ENCODE measurements at regions not wholly inside any gene's neighbourhood (a gene's known extent, or its start where the extent isn't known, plus 50 kb on each side); places are given as distances from the start of the nearest gene placed in this dataset.
"Not testable (repeated sequence)": the region's sequence is repeated elsewhere in the genome, so short reads cannot be mapped to it uniquely, and the experiment has no call there.

DNA sequence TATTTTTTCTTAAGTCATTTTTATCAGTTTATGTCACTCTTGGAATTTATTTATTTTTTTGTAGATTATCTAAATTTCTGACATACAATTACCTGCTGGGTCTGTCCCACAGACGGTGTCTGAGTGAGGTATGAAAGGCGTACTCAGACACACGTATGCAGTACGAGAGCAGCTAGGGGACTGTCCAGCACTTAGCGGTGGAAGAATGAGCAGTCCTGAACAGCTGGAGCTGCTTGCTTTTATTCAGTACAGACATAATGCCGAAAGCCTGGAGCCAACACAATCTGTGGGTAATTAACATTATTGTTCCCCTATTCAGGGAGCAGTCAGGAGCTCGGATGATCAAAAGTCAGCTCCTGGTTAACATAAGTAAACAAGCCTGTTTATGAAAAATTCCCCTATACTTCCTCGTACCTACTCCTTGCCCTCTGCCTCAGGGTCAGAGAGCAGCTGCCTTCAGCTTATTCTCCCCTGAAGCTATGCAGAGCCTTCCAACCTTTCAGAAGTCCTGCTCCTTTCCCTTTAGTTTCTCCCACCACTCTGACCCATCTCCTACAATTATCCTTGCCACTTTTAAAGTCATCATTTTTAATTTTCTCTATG is 488.0 kb upstream of the POM121L12 start:
- H3K4me1 ChIP-seq, result no peaks in the 10 kb centered on the region
- no peak for DNase-seq
- H3K27me3 ChIP-seq, result no peaks in the 10 kb centered on the region
- 63 to 74% (median 69%) methylated on average over 8 of the region's 8 CpGs for WGBS, 5 donors
- H3K4me3 ChIP-seq, result no peak overlapping the region
- no peak for TF ChIP-seq POLR2AphosphoS5 (IDR thresholded peaks at IDR 0.05)
- no peak for TF ChIP-seq EP300 (IDR thresholded peaks at IDR 0.05)
- no peak for TF ChIP-seq POLR2A (IDR thresholded peaks at IDR 0.05)
- no peak for TF ChIP-seq CTCF (IDR thresholded peaks at IDR 0.05)
- H3K36me3 ChIP-seq, result no peaks in the 10 kb centered on the region
- intact Hi-C loops (cut with DNase I; ENCODE audit: low total_unique reads), result no loop called here
- no peak overlapping the region for H3K27ac ChIP-seq
- peaks cover 0 to 3% (median 0%) of the 10 kb centered on the region in 4 donors for H3K9me3 ChIP-seq

- H3K27ac ChIP-seq; H3K4me1 ChIP-seq; intact Hi-C loops (cut with DNase I; ENCODE audit: low total_unique reads); H3K9me3 ChIP-seq; H3K36me3 ChIP-seq; H3K4me3 ChIP-seq; H3K27me3 ChIP-seq; DNase-seq: not testable (repeated sequence)
- WGBS, 5 donors, result 37 to 48% (median 43%) methylated on average over 5 of the region's 5 CpGs
These were observed 494.2 kb upstream of the POM121L12 start for GRCh38 chr7:52541198-52541765.

DNA sequence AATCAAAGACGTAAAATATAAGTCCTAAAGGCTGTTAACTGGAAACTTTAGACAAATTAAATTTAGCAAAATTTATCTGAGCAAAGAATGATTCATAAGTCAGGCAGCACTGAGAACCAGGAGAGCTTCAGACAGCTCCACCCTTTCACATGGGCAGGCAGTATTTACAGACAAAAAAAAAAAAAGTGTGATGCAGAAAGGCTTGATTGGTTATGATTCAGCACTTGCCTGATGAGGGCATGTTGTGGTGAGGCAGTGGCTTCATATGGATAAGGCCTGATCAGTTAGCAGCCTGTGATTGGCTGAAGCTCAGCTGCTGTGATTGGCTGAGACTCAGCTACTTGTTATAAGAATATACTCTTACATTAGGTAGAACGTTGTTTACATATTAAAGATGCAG is 495.4 kb upstream of the POM121L12 start:
- H3K9me3 ChIP-seq, result no peaks in the 10 kb centered on the region
- no peak overlapping the region for H3K4me3 ChIP-seq
- no peak for DNase-seq
- TF ChIP-seq POLR2A (IDR thresholded peaks at IDR 0.05) (no peak), CTCF (IDR thresholded peaks at IDR 0.05) (no peak), POLR2AphosphoS5 (IDR thresholded peaks at IDR 0.05) (no peak), EP300 (IDR thresholded peaks at IDR 0.05) (no peak)
- no peaks in the 10 kb centered on the region for H3K27me3 ChIP-seq
- no peaks in the 10 kb centered on the region for H3K36me3 ChIP-seq
- no peak overlapping the region for H3K27ac ChIP-seq
- intact Hi-C loops (cut with DNase I; ENCODE audit: low total_unique reads), result no loop called here
- 33 to 74% (median 61%) methylated on average over 2 of the region's 2 CpGs for WGBS, 5 donors
- H3K4me1 ChIP-seq, result no peaks in the 10 kb centered on the region

DNA sequence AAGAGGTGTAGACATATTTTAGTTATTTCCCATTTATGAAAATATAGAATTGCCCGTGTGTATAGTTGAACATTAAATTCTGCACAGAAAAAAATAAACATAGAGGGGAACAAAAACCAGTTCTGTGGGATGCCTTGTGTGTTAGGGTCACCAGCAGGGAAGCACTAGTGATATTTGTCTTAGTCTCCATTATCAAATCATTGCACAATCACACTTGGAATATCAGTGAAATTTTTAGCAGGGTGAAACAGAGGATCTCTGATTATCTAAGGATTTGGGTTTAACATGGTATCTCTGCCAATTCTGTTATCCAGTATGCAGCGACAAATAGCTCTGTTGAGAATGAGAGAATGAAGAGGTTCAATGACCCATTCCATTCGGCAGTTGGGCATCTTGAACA is 496.0 kb upstream of the POM121L12 start:
- Histone ChIP-seq H3K4me1 (no peaks in the 10 kb centered on the region), H3K9me3 (no peaks in the 10 kb centered on the region), H3K27me3 (no peaks in the 10 kb centered on the region), H3K4me3 (no peak overlapping the region), H3K27ac (no peak overlapping the region), H3K36me3 (no peaks in the 10 kb centered on the region)
- intact Hi-C loops (cut with DNase I; ENCODE audit: low total_unique reads), result no loop called here
- WGBS, 5 donors, result 72 to 88% (median 81%) methylated on average over 3 of the region's 3 CpGs
- DNase-seq, result no peak
- TF ChIP-seq POLR2A (IDR thresholded peaks at IDR 0.05) (no peak), EP300 (IDR thresholded peaks at IDR 0.05) (no peak), POLR2AphosphoS5 (IDR thresholded peaks at IDR 0.05) (no peak), CTCF (IDR thresholded peaks at IDR 0.05) (no peak)

- 56 to 67% (median 62%) methylated on average over 4 of the region's 4 CpGs for WGBS, 5 donors
- DNase-seq, result no peak
- no peak overlapping the region for H3K27ac ChIP-seq
- H3K36me3 ChIP-seq, result no peaks in the 10 kb centered on the region
- intact Hi-C loops (cut with DNase I; ENCODE audit: low total_unique reads), result no loop called here
- H3K27me3 ChIP-seq, result no peaks in the 10 kb centered on the region
- peaks cover 0 to 6% (median 3%) of the 10 kb centered on the region in 4 donors for H3K9me3 ChIP-seq
- TF ChIP-seq POLR2A (IDR thresholded peaks at IDR 0.05), result no peak
- TF ChIP-seq EP300 (IDR thresholded peaks at IDR 0.05), result no peak
- TF ChIP-seq CTCF (IDR thresholded peaks at IDR 0.05), result no peak
- no peak for TF ChIP-seq POLR2AphosphoS5 (IDR thresholded peaks at IDR 0.05)
- H3K4me3 ChIP-seq, result no peak overlapping the region
- no peaks in the 10 kb centered on the region for H3K4me1 ChIP-seq
These were observed 498.4 kb upstream of the POM121L12 start for GRCh38 chr7:52537051-52537450.
